Mesendoderm (in vitro differentiated cells): ENCODE measurements at regions not wholly inside any gene's neighbourhood (a gene's known extent, or its start where the extent isn't known, plus 50 kb on each side); places are given as distances from the start of the nearest gene placed in this dataset.

Experiments
- DNase-seq: peaks from one replicate; pipeline ENCODE4 v3.0.0; 2013
- H2AK5ac ChIP-seq: 2 replicates; pipeline ENCODE4 v1.6.1; 2013; ENCODE audit warnings: low read length, inconsistent platforms
- H2BK120ac ChIP-seq: 2 replicates; pipeline ENCODE4 v1.6.1; 2013; ENCODE audit warnings: low read depth, mild to moderate bottlenecking, low read length, moderate library complexity, mixed read lengths
- H2BK15ac ChIP-seq: replicated peaks from 2 replicates; pipeline ENCODE4 v1.6.1; 2013; ENCODE audit warnings: low read depth, mild to moderate bottlenecking, moderate library complexity
- H2BK5ac ChIP-seq: 2 replicates; pipeline ENCODE4 v1.6.1; 2013; ENCODE audit warnings: low read length, inconsistent platforms
- H3K18ac ChIP-seq: 2 replicates; pipeline ENCODE4 v1.6.1; 2013; ENCODE audit warnings: mild to moderate bottlenecking, low read length, mixed read lengths
- H3K23ac ChIP-seq: one replicate; pipeline ENCODE4 v1.6.1; 2013; ENCODE audit warnings: low read length
- H3K27ac ChIP-seq: 2 replicates; pipeline ENCODE4 v1.5.1; 2013; ENCODE audit warnings: low read depth, mild to moderate bottlenecking, inconsistent platforms, low read length, moderate library complexity
- H3K27me3 ChIP-seq: 2 replicates; pipeline ENCODE4 v1.6.1; 2013; ENCODE audit warnings: low read length, control low read depth, mild to moderate bottlenecking, inconsistent platforms; ENCODE audit not compliant: insufficient read depth, poor library complexity
- H3K36me3 ChIP-seq: 2 replicates; pipeline ENCODE4 v1.6.1; 2013; ENCODE audit warnings: low read length, inconsistent platforms; ENCODE audit not compliant: control insufficient read depth, insufficient read depth
- H3K4ac ChIP-seq: one replicate; pipeline ENCODE4 v1.6.1; 2013; ENCODE audit warnings: low read depth, mild to moderate bottlenecking, low read length, moderate library complexity
- H3K4me1 ChIP-seq: 2 replicates; pipeline ENCODE4 v1.6.1; 2013; ENCODE audit warnings: low read depth, low read length, inconsistent platforms; ENCODE audit not compliant: control insufficient read depth
- H3K4me2 ChIP-seq: 2 replicates; pipeline ENCODE4 v1.6.1; 2013; ENCODE audit warnings: low read length
- H3K4me3 ChIP-seq: 2 replicates; pipeline ENCODE4 v1.5.1; 2013; ENCODE audit warnings: mild to moderate bottlenecking, low read length
- H3K56ac ChIP-seq: one replicate; pipeline ENCODE4 v1.6.1; 2013; ENCODE audit warnings: low read length
- H3K79me1 ChIP-seq: 2 replicates; pipeline ENCODE4 v1.6.1; 2013; ENCODE audit warnings: low read length, inconsistent platforms
- H3K79me2 ChIP-seq: 2 replicates; pipeline ENCODE4 v1.6.1; 2013; ENCODE audit warnings: mild to moderate bottlenecking, low read length; ENCODE audit not compliant: control insufficient read depth, insufficient read depth
- H3K9ac ChIP-seq: 2 replicates; pipeline ENCODE4 v1.6.1; 2013; ENCODE audit warnings: low read length, inconsistent platforms
- H4K5ac ChIP-seq: one replicate; pipeline ENCODE4 v1.6.1; 2013; ENCODE audit warnings: low read length
- H4K8ac ChIP-seq: one replicate; pipeline ENCODE4 v1.6.1; 2013; ENCODE audit warnings: low read depth, mild to moderate bottlenecking, control low read depth, low read length, moderate library complexity
- WGBS: extraction: QIAGEN DNeasy Blood & Tissue Kit; methylation state at CpG from one replicate; pipeline ENCODE4 v1.1.7; 2013; ENCODE audit warnings: low lambda C conversion rate, missing lambda C conversion rate; ENCODE audit not compliant: insufficient coverage; ENCODE audit errors: extremely low coverage; 5-methylcytosine and 5-hydroxymethylcytosine counted together

DNA sequence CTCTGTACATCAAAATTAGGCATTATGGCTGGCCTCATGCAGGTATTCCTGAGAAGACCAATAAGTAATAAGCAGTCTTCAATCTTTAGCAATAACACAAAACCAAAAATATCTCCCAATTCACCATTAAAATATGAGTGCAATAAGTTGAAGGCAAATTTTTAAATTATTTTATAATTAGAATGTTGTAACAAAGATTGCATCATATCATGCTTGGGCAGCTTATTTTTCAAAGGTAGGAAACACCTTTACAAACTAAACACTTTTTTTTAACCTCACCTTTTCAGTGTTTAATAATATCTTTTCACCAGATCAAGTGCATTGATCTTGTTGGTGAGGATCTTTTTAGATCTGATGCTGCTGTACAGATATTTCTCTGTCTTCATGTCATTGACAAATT, 592.9 kb upstream of the PITX2 start:
- H4K5ac ChIP-seq: no peak overlapping the region
- H3K79me1 ChIP-seq: no peaks in the 10 kb centered on the region
- H3K4ac ChIP-seq: no peak overlapping the region
- H3K79me2 ChIP-seq: no peaks in the 10 kb centered on the region
- no peak overlapping the region for H3K23ac ChIP-seq
- H3K4me3 ChIP-seq: no peak overlapping the region
- no peak overlapping the region for H4K8ac ChIP-seq
- H3K4me1 ChIP-seq: no peaks in the 10 kb centered on the region
- H3K56ac ChIP-seq: no peak overlapping the region
- H3K36me3 ChIP-seq: no peaks in the 10 kb centered on the region
- H3K27ac ChIP-seq: no peak overlapping the region
- H3K27me3 ChIP-seq: no peaks in the 10 kb centered on the region
- no peak overlapping the region for H2BK5ac ChIP-seq
- H2BK15ac ChIP-seq: no peak overlapping the region
- H2AK5ac ChIP-seq: no peak overlapping the region
- no peak for DNase-seq
- no peak overlapping the region for H2BK120ac ChIP-seq
- H3K4me2 ChIP-seq: no peak overlapping the region
- no peak overlapping the region for H3K18ac ChIP-seq
- no peak overlapping the region for H3K9ac ChIP-seq

DNA sequence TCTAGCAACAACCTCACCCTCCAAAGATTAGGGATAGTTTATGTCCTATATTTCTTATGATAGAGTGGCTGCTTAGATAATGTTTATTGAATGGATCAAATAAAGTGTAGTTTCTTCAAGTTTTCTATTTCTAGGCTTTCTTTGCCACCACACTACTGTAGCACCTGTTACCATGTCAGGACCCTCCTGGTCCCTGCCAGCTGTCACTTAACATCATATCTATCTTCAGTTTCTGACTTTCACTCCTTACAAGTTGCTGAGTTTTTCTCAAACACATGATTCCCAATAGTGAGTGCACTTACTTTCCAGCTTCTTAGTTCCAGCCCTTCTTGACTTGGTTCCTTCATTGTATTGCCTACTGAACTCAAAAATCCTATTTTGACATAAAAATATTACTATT, 593.9 kb upstream of the PITX2 start:
- Histone ChIP-seq H3K27ac (no peak overlapping the region), H2BK5ac (no peak overlapping the region), H3K36me3 (no peaks in the 10 kb centered on the region), H4K5ac (no peak overlapping the region), H3K79me1 (no peaks in the 10 kb centered on the region), H3K4ac (no peak overlapping the region), H3K27me3 (no peaks in the 10 kb centered on the region), H3K56ac (no peak overlapping the region), H3K18ac (no peak overlapping the region), H2BK15ac (no peak overlapping the region), H2BK120ac (no peak overlapping the region), H3K4me3 (no peak overlapping the region), H4K8ac (no peak overlapping the region), H2AK5ac (no peak overlapping the region), H3K9ac (no peak overlapping the region), H3K23ac (no peak overlapping the region), H3K4me1 (no peaks in the 10 kb centered on the region), H3K79me2 (no peaks in the 10 kb centered on the region), H3K4me2 (no peak overlapping the region)
- no peak for DNase-seq

DNA sequence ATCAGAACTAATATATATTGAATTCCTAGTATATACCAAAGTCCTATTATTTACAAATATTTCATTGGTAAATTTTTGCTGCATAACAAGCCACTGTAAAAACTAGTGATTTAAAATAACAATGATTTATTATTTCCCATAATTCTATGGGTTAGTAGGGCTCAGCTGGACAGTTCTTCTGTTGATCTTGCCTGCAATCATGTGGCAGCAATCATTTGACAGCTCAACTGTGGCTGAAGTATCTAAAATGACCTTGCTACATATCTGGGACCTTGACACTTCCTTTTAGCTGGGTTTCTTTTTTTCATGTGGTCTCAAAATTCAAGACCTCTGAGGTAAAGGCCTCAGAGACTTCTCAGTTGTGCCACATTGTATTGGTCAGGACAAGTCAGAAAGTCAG, 598.5 kb upstream of the PITX2 start:
- Histone ChIP-seq H2BK15ac (no peak overlapping the region), H4K8ac (no peak overlapping the region), H3K27me3 (no peaks in the 10 kb centered on the region), H2BK5ac (no peak overlapping the region), H4K5ac (no peak overlapping the region), H3K79me2 (no peaks in the 10 kb centered on the region), H3K4me3 (no peak overlapping the region), H3K4ac (no peak overlapping the region), H3K9ac (no peak overlapping the region), H2BK120ac (no peak overlapping the region), H2AK5ac (no peak overlapping the region), H3K23ac (no peak overlapping the region), H3K18ac (no peak overlapping the region), H3K79me1 (no peaks in the 10 kb centered on the region), H3K4me2 (no peak overlapping the region), H3K4me1 (no peaks in the 10 kb centered on the region), H3K56ac (no peak overlapping the region), H3K36me3 (no peaks in the 10 kb centered on the region), H3K27ac (no peak overlapping the region)
- DNase-seq: no peak

DNA sequence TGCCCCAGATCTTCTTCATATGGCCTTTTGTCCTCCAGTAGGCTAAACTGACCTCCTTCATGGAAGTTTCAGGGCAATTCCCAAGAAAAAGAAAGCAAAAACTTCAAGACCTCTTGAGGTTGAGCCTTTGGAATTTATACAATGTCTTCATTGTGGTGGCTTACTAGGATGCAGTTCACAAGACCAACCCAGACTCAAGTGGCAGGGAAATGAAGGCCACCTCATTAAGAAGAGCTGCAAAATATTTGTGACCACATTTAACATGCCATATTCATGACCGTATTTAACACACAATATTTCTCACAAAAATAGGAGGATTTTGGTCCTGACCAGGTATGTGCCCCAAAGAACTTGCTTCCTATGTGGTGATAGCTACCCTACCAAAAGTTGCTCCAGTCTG, 605.5 kb upstream of the PITX2 start:
- no peak overlapping the region for H2BK120ac ChIP-seq
- H3K9ac ChIP-seq: no peak overlapping the region
- H4K5ac ChIP-seq: no peak overlapping the region
- no peaks in the 10 kb centered on the region for H3K36me3 ChIP-seq
- no peak overlapping the region for H3K4ac ChIP-seq
- no peak overlapping the region for H3K18ac ChIP-seq
- no peak for DNase-seq
- H4K8ac ChIP-seq: no peak overlapping the region
- H2BK5ac ChIP-seq: no peak overlapping the region
- H3K27ac ChIP-seq: no peak overlapping the region
- no peak overlapping the region for H3K23ac ChIP-seq
- H3K56ac ChIP-seq: no peak overlapping the region
- H3K79me2 ChIP-seq: no peaks in the 10 kb centered on the region
- H3K4me3 ChIP-seq: no peak overlapping the region
- no peaks in the 10 kb centered on the region for H3K79me1 ChIP-seq
- H3K27me3 ChIP-seq: no peaks in the 10 kb centered on the region
- H3K4me2 ChIP-seq: no peak overlapping the region
- no peaks in the 10 kb centered on the region for H3K4me1 ChIP-seq
- no peak overlapping the region for H2BK15ac ChIP-seq
- WGBS: no CpG with 5 or more reads among the region's 1 CpG
- H2AK5ac ChIP-seq: no peak overlapping the region

DNA sequence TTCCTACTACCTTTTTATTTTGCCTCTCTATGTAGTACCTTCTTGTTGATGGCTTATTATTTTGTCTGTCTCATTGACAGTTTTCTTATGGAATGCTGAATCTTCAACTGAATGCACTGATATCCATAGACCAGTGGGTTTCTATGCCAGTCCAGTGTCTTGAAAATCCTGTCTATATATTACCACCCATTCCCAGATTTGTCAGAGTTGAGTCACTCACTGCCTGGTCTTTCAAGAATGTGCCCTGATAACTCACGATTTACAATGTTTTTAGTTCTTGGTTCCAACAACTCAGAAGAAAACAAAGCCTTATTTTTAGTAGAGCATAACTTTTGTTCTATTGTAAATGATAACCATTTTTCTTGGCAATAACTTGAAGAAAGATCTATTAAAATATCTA, 606.0 kb upstream of the PITX2 start:
- H2BK120ac ChIP-seq: no peak overlapping the region
- H3K23ac ChIP-seq: no peak overlapping the region
- no peak overlapping the region for H2BK5ac ChIP-seq
- no peak overlapping the region for H4K8ac ChIP-seq
- DNase-seq: no peak
- H3K4ac ChIP-seq: no peak overlapping the region
- no peak overlapping the region for H3K9ac ChIP-seq
- no peak overlapping the region for H4K5ac ChIP-seq
- no peak overlapping the region for H2AK5ac ChIP-seq
- no peaks in the 10 kb centered on the region for H3K79me1 ChIP-seq
- no peak overlapping the region for H3K4me3 ChIP-seq
- H3K79me2 ChIP-seq: no peaks in the 10 kb centered on the region
- H3K4me2 ChIP-seq: no peak overlapping the region
- H3K56ac ChIP-seq: no peak overlapping the region
- no peaks in the 10 kb centered on the region for H3K27me3 ChIP-seq
- H3K36me3 ChIP-seq: no peaks in the 10 kb centered on the region
- H3K18ac ChIP-seq: no peak overlapping the region
- no peaks in the 10 kb centered on the region for H3K4me1 ChIP-seq
- no peak overlapping the region for H2BK15ac ChIP-seq
- no CpG with 5 or more reads among the region's 1 CpG for WGBS
- H3K27ac ChIP-seq: no peak overlapping the region

DNA sequence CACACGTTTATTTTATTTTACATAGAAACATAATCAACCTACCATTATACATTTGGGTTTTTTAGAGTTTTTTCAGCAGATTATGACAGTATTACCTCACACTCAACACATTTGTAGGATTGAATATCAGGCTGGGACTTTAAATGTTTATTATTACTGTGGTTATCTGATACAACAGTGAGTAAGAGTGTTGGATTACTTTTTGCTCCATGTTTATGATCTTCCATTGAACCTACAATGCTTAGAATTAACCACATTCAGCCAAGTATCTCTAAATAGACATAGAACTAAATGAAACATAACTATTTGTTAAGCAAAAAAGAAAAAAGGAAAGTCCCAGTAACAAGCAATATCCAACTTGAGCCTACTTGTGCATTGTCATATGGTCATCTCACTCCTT, 607.4 kb upstream of the PITX2 start:
- Histone ChIP-seq H3K23ac (no peak overlapping the region), H3K56ac (no peak overlapping the region), H2BK15ac (no peak overlapping the region), H2AK5ac (no peak overlapping the region), H3K4ac (no peak overlapping the region), H2BK5ac (no peak overlapping the region), H3K79me1 (no peaks in the 10 kb centered on the region), H4K5ac (no peak overlapping the region), H4K8ac (no peak overlapping the region), H3K36me3 (no peaks in the 10 kb centered on the region), H3K79me2 (no peaks in the 10 kb centered on the region), H3K4me1 (no peaks in the 10 kb centered on the region), H3K27ac (no peak overlapping the region), H3K4me3 (no peak overlapping the region), H3K9ac (no peak overlapping the region), H3K4me2 (no peak overlapping the region), H3K18ac (no peak overlapping the region), H3K27me3 (no peaks in the 10 kb centered on the region), H2BK120ac (no peak overlapping the region)
- WGBS: 100% methylated on average over 1 of the region's 1 CpG
- no peak for DNase-seq
